ENCODE measurements at regions not wholly inside any gene's neighbourhood (a gene's known extent, or its start where the extent isn't known, plus 50 kb on each side); places are given as distances from the start of the nearest gene placed in this dataset.

GRCh38 chr11:26087120-26087935 lies 244.6 kb upstream of the ANO3 start:
- DNase-seq (ENCODE audit: low read depth, low spot score): no peak

GRCh38 chr11:26088391-26088790 lies 243.5 kb upstream of the ANO3 start:
- no peak for DNase-seq (ENCODE audit: low read depth, low spot score)

- no peak for DNase-seq (ENCODE audit: low read depth, low spot score)
Measured at GRCh38 chr11:26090651-26091050, 241.3 kb upstream of the ANO3 start.

- DNase-seq (ENCODE audit: low read depth, low spot score): no peak
Measured at GRCh38 chr11:26093206-26093605, 238.7 kb upstream of the ANO3 start.

GRCh38 chr11:26095340-26095739 lies 236.6 kb upstream of the ANO3 start:
- DNase-seq (ENCODE audit: low read depth, low spot score): no peak

- no peak for DNase-seq (ENCODE audit: low read depth, low spot score)
Measured at GRCh38 chr11:26096451-26096850, 235.5 kb upstream of the ANO3 start.

GRCh38 chr11:26102325-26102724 lies 229.6 kb upstream of the ANO3 start:
- DNase-seq (ENCODE audit: low read depth, low spot score): no peak

- no peak for DNase-seq (ENCODE audit: low read depth, low spot score)
Measured at GRCh38 chr11:26105762-26106423, 226.0 kb upstream of the ANO3 start.

- DNase-seq (ENCODE audit: low read depth, low spot score): no peak
Measured at GRCh38 chr11:26106726-26107125, 225.2 kb upstream of the ANO3 start.

- DNase-seq (ENCODE audit: low read depth, low spot score): no peak
Measured at GRCh38 chr11:26109658-26110368, 222.1 kb upstream of the ANO3 start.

GRCh38 chr11:26112264-26112663 lies 219.7 kb upstream of the ANO3 start:
- no peak for DNase-seq (ENCODE audit: low read depth, low spot score)

- DNase-seq (ENCODE audit: low read depth, low spot score): no peak
Measured at GRCh38 chr11:26121466-26121865, 210.5 kb upstream of the ANO3 start.

GRCh38 chr11:26126741-26127140 lies 205.2 kb upstream of the ANO3 start:
- no peak for DNase-seq (ENCODE audit: low read depth, low spot score)

- DNase-seq (ENCODE audit: low read depth, low spot score): no peak
Measured at GRCh38 chr11:26127336-26127735, 204.6 kb upstream of the ANO3 start.

GRCh38 chr11:26131406-26131805 lies 200.5 kb upstream of the ANO3 start:
- no peak for DNase-seq (ENCODE audit: low read depth, low spot score)

- no peak for DNase-seq (ENCODE audit: low read depth, low spot score)
Measured at GRCh38 chr11:26134053-26134452, 197.9 kb upstream of the ANO3 start.

- DNase-seq (ENCODE audit: low read depth, low spot score): no peak
Measured at GRCh38 chr11:26134481-26135355, 197.2 kb upstream of the ANO3 start.

- no peak for DNase-seq (ENCODE audit: low read depth, low spot score)
Measured at GRCh38 chr11:26137651-26138050, 194.3 kb upstream of the ANO3 start.

- no peak for DNase-seq (ENCODE audit: low read depth, low spot score)
Measured at GRCh38 chr11:26142891-26143290, 189.0 kb upstream of the ANO3 start.

- DNase-seq (ENCODE audit: low read depth, low spot score): no peak
Measured at GRCh38 chr11:26143566-26144290, 188.2 kb upstream of the ANO3 start.

GRCh38 chr11:26144291-26144690 lies 187.6 kb upstream of the ANO3 start:
- DNase-seq (ENCODE audit: low read depth, low spot score): no peak

Measured in brain pericyte (primary cell).